Liver (tissue), 3 donors: ENCODE measurements at regions not wholly inside any gene's neighbourhood (a gene's known extent, or its start where the extent isn't known, plus 50 kb on each side); places are given as distances from the start of the nearest gene placed in this dataset.

ENCODE experiments used
- CTCF ChIP-seq: fragments of 150-350 bp; IDR thresholded peaks from 2 replicates; pipeline ENCODE4 v1.5.1; 2017; ENCODE audit warnings: improper control_type of control experiment, low read depth, low read length; ENCODE audit not compliant: missing input control
- GABPA ChIP-seq, 2 donors: IDR thresholded peaks in 1 of 2; conservative IDR thresholded peaks in 1 of 2; 2 replicates each; pipeline ENCODE4 v1.6.1; 2016; ENCODE audit warnings: antibody characterized with exemption in 2 of 2, mild to moderate bottlenecking in 1 of 2, moderate library complexity in 1 of 2
- HNF4G ChIP-seq: IDR thresholded peaks from 2 replicates; pipeline ENCODE4 v1.6.1; 2016; ENCODE audit warnings: antibody characterized with exemption
- NR2F2 ChIP-seq: IDR thresholded peaks from 2 replicates; pipeline ENCODE4 v1.6.1; 2016; ENCODE audit warnings: antibody characterized with exemption
- REST ChIP-seq: IDR thresholded peaks from 2 replicates; pipeline ENCODE4 v1.6.1; 2016; ENCODE audit warnings: antibody characterized with exemption, mild to moderate bottlenecking
- SP1 ChIP-seq: IDR thresholded peaks from 2 replicates; pipeline ENCODE4 v1.6.1; 2018; ENCODE audit warnings: antibody characterized with exemption, mild to moderate bottlenecking
- donor health status: healthy.
- donor health status: healthy.

- TF ChIP-seq REST (no peak), CTCF (no peak), NR2F2 (no peak), SP1 (no peak), HNF4G (no peak), GABPA (IDR thresholded peaks at IDR 0.05 in 1 of 2, conservative IDR thresholded peaks at IDR 0.05 in 1 of 2) (no peak)
Measured at GRCh38 chr7:94261067-94261466, 133.6 kb upstream of the COL1A2 start.
